Neural cell (in vitro differentiated cells): ENCODE measurements at regions not wholly inside any gene's neighbourhood (a gene's known extent, or its start where the extent isn't known, plus 50 kb on each side); places are given as distances from the start of the nearest gene placed in this dataset.

Source experiments
- H2AFZ ChIP-seq: fragments of 200-600, 300-800 bp; sonication (generic), shearing (Covaris generic); 2 replicates; pipeline ENCODE4 v1.6.0; 2014; ENCODE audit warnings: low read depth, mild to moderate bottlenecking, antibody characterized with exemption, low read length, moderate library complexity
- H3F3A ChIP-seq: fragments of 200-600 bp; shearing (Covaris generic); 2 replicates; pipeline ENCODE4 v1.6.1; 2016; ENCODE audit warnings: mild to moderate bottlenecking, moderate library complexity, mixed read lengths, antibody characterized with exemption, low read length; ENCODE audit not compliant: insufficient read depth, poor library complexity, severe bottlenecking
- H3K27ac ChIP-seq: fragments of 200-600, 300-800 bp; sonication (generic), shearing (Covaris generic); 2 replicates; pipeline ENCODE4 v1.5.1; 2014; ENCODE audit warnings: mild to moderate bottlenecking, low read length, moderate library complexity
- H3K27me3 ChIP-seq: fragments of 300-800, 200-600 bp; sonication (generic), shearing (Covaris generic); 2 replicates; pipeline ENCODE4 v1.6.0; 2014; ENCODE audit warnings: mild to moderate bottlenecking, low read depth, low read length, moderate library complexity; ENCODE audit not compliant: insufficient read depth
- H3K36me3 ChIP-seq: fragments of 300-800, 200-600 bp; sonication (generic), shearing (Covaris generic); 2 replicates; pipeline ENCODE4 v1.5.1; 2014; ENCODE audit warnings: mild to moderate bottlenecking, antibody characterized with exemption, low read length, moderate library complexity; ENCODE audit not compliant: insufficient read depth
- H3K4me2 ChIP-seq: fragments of 300-800, 200-600 bp; sonication (generic), shearing (Covaris generic); 2 replicates; pipeline ENCODE4 v1.6.0; 2014; ENCODE audit warnings: mild to moderate bottlenecking, low read length
- H3K4me3 ChIP-seq: fragments of 300-800, 200-600 bp; sonication (generic), shearing (Covaris generic); 2 replicates; pipeline ENCODE4 v1.5.1; 2014; ENCODE audit warnings: mild to moderate bottlenecking, low read length, moderate library complexity
- H3K79me2 ChIP-seq: fragments of 200-600 bp; shearing (Covaris generic); replicated peaks from 2 replicates; pipeline ENCODE4 v1.6.0; 2014; ENCODE audit warnings: mild to moderate bottlenecking, low read length, moderate library complexity; ENCODE audit not compliant: insufficient read depth
- H3K9ac ChIP-seq: fragments of 300-800, 200-600 bp; sonication (generic), shearing (Covaris generic); 2 replicates; pipeline ENCODE4 v1.6.1; 2016; ENCODE audit warnings: mild to moderate bottlenecking, low read length, mixed read lengths
- H3K9me2 ChIP-seq: fragments of 200-600 bp; shearing (Covaris generic); 2 replicates; pipeline ENCODE4 v1.6.1; 2016; ENCODE audit warnings: mild to moderate bottlenecking, low read length, mixed read lengths; ENCODE audit not compliant: insufficient read depth
- H3K9me3 ChIP-seq: fragments of 200-600, 300-800 bp; sonication (generic), shearing (Covaris generic); 2 replicates; pipeline ENCODE4 v1.6.1; 2016; ENCODE audit warnings: mild to moderate bottlenecking, mixed run types, low read length, moderate library complexity, mixed read lengths
- H4K20me1 ChIP-seq: fragments of 200-600 bp; shearing (Covaris generic); 2 replicates; pipeline ENCODE4 v1.6.1; 2016; ENCODE audit warnings: mild to moderate bottlenecking, mixed run types; ENCODE audit not compliant: insufficient read depth
- CTCF ChIP-seq: fragments of 450-650 bp; IDR thresholded peaks from 2 replicates; pipeline ENCODE4 v1.5.1; 2014; ENCODE audit warnings: antibody characterized with exemption, mild to moderate bottlenecking, moderate library complexity; ENCODE audit not compliant: poor library complexity, severe bottlenecking
- EP300 ChIP-seq: fragments of 450-650 bp; conservative IDR thresholded peaks from 2 replicates; pipeline ENCODE4 v1.6.1; 2014; ENCODE audit warnings: antibody characterized with exemption, mild to moderate bottlenecking, moderate library complexity; ENCODE audit not compliant: poor library complexity, severe bottlenecking
- EZH2 ChIP-seq: fragments of 200-600, 300-800 bp; shearing (Covaris generic), sonication (generic); IDR thresholded peaks from 2 replicates; pipeline ENCODE4 v1.6.1; 2014; ENCODE audit warnings: antibody characterized with exemption, low read length, borderline replicate concordance, mild to moderate bottlenecking; ENCODE audit not compliant: insufficient read depth, poor library complexity, severe bottlenecking
- MXI1 ChIP-seq: fragments of 450-650 bp; conservative IDR thresholded peaks from 2 replicates; pipeline ENCODE4 v1.6.1; 2014; ENCODE audit warnings: antibody characterized with exemption, mild to moderate bottlenecking; ENCODE audit not compliant: poor library complexity, severe bottlenecking
- POLR2AphosphoS5 ChIP-seq: IDR thresholded peaks from 2 replicates; pipeline ENCODE4 v1.6.1; 2012
- RAD21 ChIP-seq: fragments of 450-650 bp; conservative IDR thresholded peaks from 2 replicates; pipeline ENCODE4 v1.6.1; 2014; ENCODE audit warnings: antibody characterized with exemption, mild to moderate bottlenecking, moderate library complexity
- SMC3 ChIP-seq: fragments of 450-650 bp; conservative IDR thresholded peaks from 2 replicates; pipeline ENCODE4 v1.6.1; 2014; ENCODE audit warnings: antibody characterized with exemption, mild to moderate bottlenecking, moderate library complexity; ENCODE audit not compliant: poor library complexity
- TAF1 ChIP-seq: IDR thresholded peaks from 2 replicates; pipeline ENCODE4 v1.6.1; 2012; ENCODE audit warnings: low read depth
- TF ChIP-seq, protein P1 (sequence below): IDR thresholded peaks from 2 replicates; pipeline ENCODE4 v1.6.1; 2012; ENCODE audit warnings: borderline replicate concordance

DNA sequence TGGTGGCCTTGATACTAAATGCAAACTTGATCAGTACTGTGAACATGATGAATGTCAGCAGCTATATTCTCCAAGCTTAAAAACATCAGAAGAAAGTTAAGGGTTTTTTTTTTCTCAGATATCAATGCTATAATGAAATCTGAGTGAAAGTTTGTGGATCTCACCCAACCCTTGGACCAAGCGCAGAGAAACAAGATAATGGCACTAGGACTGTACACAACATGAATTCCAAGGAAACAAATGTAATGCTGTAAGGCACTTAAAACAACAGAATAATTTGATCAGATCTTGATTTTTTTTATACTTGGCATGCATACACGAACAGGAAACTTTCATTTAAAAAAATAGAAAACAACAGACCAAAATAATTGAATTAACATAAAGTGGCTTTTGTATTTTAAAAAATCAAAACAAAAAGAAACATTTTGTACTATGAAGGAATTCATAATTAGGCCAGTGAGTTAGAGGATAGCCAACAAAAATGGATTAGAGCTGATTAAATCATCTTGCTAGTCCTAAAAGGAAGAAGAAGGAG lies 1154.0 kb upstream of the EYS start:
- no peak overlapping the region for H3K9ac ChIP-seq
- H3K4me3 ChIP-seq: no peak overlapping the region
- H3K4me2 ChIP-seq: no peak overlapping the region
- TF ChIP-seq SMC3: no peak
- TF ChIP-seq EP300: no peak
- TF ChIP-seq, protein P1, sequence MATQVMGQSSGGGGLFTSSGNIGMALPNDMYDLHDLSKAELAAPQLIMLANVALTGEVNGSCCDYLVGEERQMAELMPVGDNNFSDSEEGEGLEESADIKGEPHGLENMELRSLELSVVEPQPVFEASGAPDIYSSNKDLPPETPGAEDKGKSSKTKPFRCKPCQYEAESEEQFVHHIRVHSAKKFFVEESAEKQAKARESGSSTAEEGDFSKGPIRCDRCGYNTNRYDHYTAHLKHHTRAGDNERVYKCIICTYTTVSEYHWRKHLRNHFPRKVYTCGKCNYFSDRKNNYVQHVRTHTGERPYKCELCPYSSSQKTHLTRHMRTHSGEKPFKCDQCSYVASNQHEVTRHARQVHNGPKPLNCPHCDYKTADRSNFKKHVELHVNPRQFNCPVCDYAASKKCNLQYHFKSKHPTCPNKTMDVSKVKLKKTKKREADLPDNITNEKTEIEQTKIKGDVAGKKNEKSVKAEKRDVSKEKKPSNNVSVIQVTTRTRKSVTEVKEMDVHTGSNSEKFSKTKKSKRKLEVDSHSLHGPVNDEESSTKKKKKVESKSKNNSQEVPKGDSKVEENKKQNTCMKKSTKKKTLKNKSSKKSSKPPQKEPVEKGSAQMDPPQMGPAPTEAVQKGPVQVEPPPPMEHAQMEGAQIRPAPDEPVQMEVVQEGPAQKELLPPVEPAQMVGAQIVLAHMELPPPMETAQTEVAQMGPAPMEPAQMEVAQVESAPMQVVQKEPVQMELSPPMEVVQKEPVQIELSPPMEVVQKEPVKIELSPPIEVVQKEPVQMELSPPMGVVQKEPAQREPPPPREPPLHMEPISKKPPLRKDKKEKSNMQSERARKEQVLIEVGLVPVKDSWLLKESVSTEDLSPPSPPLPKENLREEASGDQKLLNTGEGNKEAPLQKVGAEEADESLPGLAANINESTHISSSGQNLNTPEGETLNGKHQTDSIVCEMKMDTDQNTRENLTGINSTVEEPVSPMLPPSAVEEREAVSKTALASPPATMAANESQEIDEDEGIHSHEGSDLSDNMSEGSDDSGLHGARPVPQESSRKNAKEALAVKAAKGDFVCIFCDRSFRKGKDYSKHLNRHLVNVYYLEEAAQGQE: no peak
- TF ChIP-seq TAF1: no peak
- no peak for TF ChIP-seq RAD21
- no peak for TF ChIP-seq MXI1
- TF ChIP-seq EZH2: no peak
- TF ChIP-seq CTCF: no peak
- no peak for TF ChIP-seq POLR2AphosphoS5
- H3K27me3 ChIP-seq: no peaks in the 10 kb centered on the region
- no peaks in the 10 kb centered on the region for H3K36me3 ChIP-seq
- H2AFZ ChIP-seq: no peak overlapping the region
- H3K79me2 ChIP-seq: no peaks in the 10 kb centered on the region
- H4K20me1 ChIP-seq: no peaks in the 10 kb centered on the region
- no peaks in the 10 kb centered on the region for H3K9me3 ChIP-seq
- H3K27ac ChIP-seq: no peak overlapping the region
- no peaks in the 10 kb centered on the region for H3F3A ChIP-seq
- H3K9me2 ChIP-seq: no peaks in the 10 kb centered on the region

GRCh38 chr6:66860328-66860727 lies 1153.3 kb upstream of the EYS start:
- Histone ChIP-seq H3K79me2 (no peaks in the 10 kb centered on the region), H3K27me3 (no peaks in the 10 kb centered on the region), H2AFZ (no peak overlapping the region), H3K4me2 (no peak overlapping the region), H3K4me3 (no peak overlapping the region), H3K27ac (no peak overlapping the region), H3K9me3 (no peaks in the 10 kb centered on the region), H3K9ac (no peak overlapping the region), H3K36me3 (no peaks in the 10 kb centered on the region), H4K20me1 (no peaks in the 10 kb centered on the region), H3F3A (no peaks in the 10 kb centered on the region), H3K9me2 (no peaks in the 10 kb centered on the region)
- TF ChIP-seq POLR2AphosphoS5 (no peak), EZH2 (no peak), MXI1 (no peak), EP300 (no peak), TAF1 (no peak), RAD21 (no peak), CTCF (no peak)
- TF ChIP-seq, protein P1: no peak
